ENCODE measurements at regions not wholly inside any gene's neighbourhood (a gene's known extent, or its start where the extent isn't known, plus 50 kb on each side); places are given as distances from the start of the nearest gene placed in this dataset.

DNA sequence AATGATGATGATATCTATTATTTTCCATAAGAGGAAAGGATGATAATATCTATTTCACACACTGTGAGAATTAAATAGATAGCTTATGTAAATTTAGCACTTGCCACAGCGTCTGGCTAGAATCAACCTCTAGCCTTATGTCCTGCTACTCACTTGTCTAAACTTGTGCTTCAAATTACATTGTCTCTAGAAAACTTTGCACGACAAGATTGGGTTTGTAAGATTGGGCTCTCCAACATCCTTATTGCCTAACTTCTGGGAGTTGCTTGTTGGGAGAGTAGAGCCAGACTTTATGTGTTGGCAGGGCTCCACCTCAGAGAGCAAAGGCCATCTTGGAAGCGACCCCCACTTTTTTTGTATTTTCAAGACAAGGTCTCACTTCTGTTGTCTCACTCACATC is 50.0 kb upstream of the POGK start:
- no peak for DNase-seq (ENCODE audit: low read depth in 2 of 3, low spot score in 1 of 3)
